Activated CD4-positive, alpha-beta T cell treated with anti-CD3 and anti-CD28 coated beads, Interleukin-10, Interleukin-2, amounts not matched to agents 100 ng/mL and 50 ng/mL, durations not matched to agents 16 hours and 8 hours (primary cell): ENCODE measurements at regions not wholly inside any gene's neighbourhood (a gene's known extent, or its start where the extent isn't known, plus 50 kb on each side); places are given as distances from the start of the nearest gene placed in this dataset.

Source experiments
- DNase-seq: peaks from one replicate; pipeline ENCODE4 v3.0.0-alpha.2; 2020

GRCh38 chr19:30154410-30154809, 212.4 kb downstream of the URI1 start:
- no peak for DNase-seq

GRCh38 chr19:30155381-30156200, 213.6 kb downstream of the URI1 start:
- no peak for DNase-seq

- DNase-seq: no peak
Measured at GRCh38 chr19:30156646-30157045, 214.6 kb downstream of the URI1 start.

- DNase-seq: no peak
Measured at GRCh38 chr19:30158067-30158892, 213.9 kb upstream of the ZNF536 start.

- no peak for DNase-seq
Measured at GRCh38 chr19:30158893-30159245, 213.3 kb upstream of the ZNF536 start.

- no peak for DNase-seq
Measured at GRCh38 chr19:30159636-30160035, 212.5 kb upstream of the ZNF536 start.

DNA sequence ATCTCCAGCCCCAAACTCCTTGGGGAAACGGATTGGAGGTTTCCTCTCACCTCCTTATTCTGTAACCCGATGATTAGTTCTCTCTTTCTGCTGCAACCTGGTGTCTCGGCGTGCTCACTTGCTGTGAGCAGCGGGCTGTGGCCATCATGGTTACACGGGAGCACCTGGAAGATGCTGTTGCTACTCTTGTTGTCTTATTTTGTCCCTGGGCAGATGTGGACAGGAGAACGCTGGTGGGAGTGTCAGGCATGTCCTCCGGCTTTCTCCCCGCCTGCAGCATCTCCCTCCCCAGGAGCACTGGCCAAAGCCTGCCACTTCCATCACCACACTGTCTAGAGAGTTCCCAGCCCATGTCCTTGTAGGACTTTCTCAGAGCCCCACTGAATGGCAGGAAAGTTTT, 211.8 kb upstream of the ZNF536 start:
- DNase-seq: no peak

- no peak for DNase-seq
Measured at GRCh38 chr19:30161021-30161655, 211.0 kb upstream of the ZNF536 start.

GRCh38 chr19:30161770-30162169, 210.4 kb upstream of the ZNF536 start:
- no peak for DNase-seq

DNA sequence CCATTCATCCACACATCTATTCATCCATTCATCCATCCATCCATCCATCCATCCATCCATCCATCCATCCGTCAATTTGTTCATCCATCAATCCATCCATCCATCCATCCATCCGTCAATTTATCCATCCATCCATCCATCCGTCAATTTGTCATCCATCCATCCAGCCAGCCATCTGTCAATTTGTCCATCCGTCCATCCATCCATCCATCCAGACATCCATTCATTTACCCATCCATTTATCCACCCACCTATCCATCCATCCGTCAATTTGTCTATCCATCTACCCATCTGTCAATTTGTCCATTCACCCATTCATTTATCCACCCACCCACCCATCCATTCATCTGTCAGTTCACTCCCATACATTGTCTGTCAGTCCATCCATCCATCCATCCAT, 209.5 kb upstream of the ZNF536 start:
- DNase-seq: no peak

DNA sequence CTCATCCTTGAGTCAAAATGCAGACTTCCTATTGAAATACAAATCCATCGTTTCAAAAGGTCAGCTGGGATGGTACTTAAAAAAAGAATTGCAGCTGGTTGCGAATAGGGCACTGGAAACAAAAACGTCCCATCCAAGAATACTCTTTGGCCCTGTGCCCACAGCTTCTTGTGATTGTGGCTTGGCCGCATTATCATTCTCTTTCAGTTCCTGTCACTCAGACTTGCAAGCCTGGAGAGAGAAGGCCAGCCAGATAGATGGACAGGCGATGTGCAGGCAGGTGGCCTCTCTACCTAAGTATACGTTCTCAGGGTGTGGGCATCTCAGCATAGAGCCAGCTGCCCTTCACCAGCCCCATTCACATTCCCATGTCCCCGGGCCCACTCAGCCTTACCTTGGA, 208.5 kb upstream of the ZNF536 start:
- DNase-seq: no peak

DNA sequence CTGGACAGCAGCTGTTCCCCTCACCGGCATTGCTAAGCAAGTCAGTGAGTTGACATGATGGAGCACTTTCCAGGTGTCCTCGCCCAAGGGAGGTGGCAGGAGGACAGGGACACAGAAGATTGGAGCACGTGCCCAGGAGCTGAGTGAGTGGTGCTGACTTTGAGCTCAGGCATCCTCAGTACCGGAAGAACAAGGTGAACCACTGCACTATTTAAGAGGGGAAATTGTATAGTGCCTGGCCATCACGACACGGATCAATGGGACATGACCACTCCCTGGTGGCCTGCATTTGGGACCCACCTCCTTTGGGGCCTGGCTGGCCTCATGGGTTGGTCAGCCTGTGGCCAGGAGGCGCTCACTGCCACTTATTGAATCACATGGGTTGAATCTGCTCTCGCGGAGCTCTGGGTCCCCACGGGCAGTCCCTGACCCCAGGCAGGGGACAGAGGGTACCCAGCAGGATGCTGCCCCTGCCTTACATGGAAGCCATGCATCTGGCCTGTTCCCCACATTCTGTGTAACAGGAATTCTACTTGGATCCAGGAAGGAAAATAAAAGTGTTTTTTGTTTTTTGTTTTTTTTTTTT, 206.9 kb upstream of the ZNF536 start:
- DNase-seq: no peak

DNA sequence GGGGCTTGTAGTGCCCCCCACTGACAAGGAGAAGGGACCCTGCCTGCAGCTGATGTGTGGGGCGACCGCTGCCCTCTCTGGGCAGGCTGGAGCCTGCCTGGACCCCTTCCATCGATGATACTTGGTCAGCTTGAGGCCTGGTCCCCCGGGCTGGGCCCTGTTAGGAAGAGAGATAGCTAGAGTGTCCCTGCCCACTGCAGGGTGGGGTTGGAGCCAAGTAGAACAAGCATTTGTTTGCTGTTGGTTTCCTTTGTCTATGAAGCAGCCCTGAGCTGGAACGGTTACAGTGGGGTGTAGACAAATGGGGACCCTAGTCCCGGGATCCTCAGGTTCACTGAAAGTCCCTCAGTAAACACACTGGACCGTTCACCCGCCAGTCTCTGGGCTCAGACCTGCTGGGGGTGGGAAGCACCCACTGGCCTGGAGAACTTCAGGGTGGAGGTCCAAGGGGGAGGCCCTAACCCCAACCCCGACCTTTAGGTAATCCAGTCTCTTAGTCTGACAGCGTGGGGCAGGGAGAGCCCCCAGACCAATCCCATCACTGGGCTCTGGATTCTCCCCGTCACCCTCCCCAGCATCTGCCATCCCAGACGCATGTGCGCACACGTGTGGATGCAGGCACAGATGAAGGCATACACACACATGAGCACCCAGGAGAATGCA, 204.8 kb upstream of the ZNF536 start:
- no peak for DNase-seq

GRCh38 chr19:30167976-30168635, 204.1 kb upstream of the ZNF536 start:
- no peak for DNase-seq

- DNase-seq: no peak
Measured at GRCh38 chr19:30168760-30169159, 203.4 kb upstream of the ZNF536 start.

DNA sequence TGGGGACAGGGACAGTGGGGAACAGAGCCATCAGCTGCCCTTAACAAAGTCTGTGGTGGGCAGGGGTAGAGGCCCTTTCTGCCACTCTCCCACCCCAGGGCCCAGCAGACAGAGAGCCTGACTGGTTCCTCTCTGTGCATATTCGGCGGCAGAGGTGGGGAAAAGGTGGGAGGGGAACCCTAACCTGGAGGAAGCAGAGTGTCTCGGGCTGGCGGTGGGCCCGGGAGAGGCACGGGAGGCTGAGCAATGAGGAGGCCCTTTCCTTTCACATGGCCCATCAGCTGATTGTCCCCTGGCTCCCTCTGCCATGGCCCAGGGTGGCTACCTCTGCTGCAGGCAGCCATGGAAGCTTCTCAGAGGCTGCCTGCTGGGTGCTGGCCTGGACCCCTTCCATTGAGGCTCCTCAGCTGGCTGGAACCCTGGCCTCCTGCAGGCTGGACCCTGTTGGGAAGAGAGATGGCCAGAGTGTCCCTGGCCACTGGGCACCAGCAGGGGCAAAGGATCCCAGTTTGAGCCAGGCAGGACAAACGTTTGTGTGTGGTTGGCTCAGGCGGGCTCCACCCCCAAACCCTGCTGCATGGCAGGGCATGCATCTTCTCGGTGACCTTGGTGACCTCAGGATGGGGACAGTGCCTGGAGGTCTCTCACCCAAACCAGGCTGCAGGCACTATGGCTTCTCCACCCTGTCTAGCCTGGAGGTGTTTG, 202.8 kb upstream of the ZNF536 start:
- DNase-seq: no peak

DNA sequence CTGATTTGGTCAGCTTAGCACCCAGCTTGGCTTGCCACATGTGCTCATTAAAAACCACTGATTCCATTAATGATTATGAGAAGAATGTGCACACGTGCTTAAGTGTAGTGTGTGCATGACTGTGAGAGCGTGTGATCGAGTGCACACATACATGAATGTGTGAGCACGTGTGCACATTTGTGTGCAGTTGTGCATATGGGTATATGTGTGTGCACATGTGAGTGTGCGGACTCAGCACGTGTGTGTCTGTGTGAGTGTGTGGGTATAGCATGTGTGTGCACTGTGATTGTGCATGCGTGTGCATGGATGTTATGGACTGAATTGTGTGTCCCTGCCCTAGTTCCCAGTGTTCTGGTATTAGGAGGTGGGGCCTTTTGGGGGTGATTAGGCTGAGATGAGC, 202.1 kb upstream of the ZNF536 start:
- no peak for DNase-seq

DNA sequence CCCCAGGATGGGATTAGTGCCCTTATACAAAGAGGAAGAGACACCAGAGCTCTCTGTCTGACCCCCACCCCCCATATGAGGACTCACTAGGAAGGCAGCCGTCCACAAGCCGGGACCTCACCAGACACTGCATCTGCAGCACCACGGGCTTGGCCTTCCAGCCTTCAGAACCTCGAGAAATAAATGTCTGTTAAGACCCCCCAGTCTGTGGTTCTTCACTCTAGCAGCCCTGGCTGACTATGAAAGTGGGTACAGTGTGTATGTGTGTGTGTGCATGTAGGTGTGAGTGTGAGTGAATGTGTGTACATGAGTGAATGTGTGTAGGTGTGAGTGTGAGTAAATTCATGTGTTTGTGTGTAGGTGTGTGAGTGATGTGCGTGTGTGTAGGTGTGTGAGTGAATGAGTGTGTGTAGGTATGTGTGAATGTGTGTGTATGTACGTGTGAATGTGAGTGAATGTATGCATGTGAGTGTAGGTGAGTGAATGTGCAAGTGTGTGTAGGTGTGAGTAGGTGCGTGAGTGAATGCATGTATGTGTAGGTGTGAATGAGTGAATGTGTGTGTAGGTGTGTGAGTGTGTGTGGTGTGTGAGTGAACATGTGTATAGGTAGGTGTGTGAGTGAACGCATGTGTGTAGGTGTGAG, 201.6 kb upstream of the ZNF536 start:
- DNase-seq: no peak

GRCh38 chr19:30171138-30171635, 201.0 kb upstream of the ZNF536 start:
- no peak for DNase-seq

GRCh38 chr19:30171795-30172612, 200.2 kb upstream of the ZNF536 start:
- no peak for DNase-seq
